ENCODE measurements at regions not wholly inside any gene's neighbourhood (a gene's known extent, or its start where the extent isn't known, plus 50 kb on each side); places are given as distances from the start of the nearest gene placed in this dataset.
"Not testable (repeated sequence)": the region's sequence is repeated elsewhere in the genome, so short reads cannot be mapped to it uniquely, and the experiment has no call there.

DNA sequence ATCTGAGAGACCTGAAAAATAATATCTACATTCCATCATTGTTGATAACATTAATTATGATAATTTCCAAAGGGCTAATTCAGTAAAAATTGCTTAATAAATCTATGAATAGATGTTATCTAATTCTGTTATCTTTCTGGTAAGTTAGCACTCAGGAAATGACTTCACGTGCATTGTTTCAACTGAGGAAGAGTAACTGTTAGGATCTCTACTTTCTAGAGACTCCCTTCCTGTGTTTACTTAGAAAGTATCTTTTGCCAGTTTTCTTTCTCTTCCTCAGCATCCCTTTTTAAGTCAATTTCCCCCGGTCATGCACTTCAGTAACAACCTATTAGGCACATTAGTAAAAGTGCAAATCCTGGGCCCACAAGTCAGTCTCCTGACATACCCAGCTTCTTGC lies 231.1 kb upstream of the NOTCH2NLA start:
- H3K4me3 Mint-ChIP-seq, result not testable (repeated sequence)

DNA sequence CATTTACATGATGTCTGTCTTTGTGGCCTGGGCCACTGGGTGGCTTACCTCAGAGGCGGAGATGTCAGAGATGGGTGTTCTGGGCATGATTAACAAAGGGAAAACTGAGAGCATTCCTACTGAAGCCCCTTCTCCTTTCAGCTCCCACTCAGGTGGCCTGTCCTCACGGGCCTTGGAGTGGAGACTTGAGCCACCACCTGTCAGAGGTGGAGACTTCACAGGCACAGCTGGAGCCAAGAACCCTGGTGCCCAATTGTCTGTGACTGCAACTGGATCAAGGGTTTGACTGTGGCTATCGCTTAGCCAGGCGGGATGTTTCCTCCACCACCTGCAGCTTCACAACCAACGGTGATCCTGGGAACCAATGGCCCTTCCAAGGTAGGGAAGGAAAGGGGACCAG lies 230.5 kb upstream of the NOTCH2NLA start:
- not testable (repeated sequence) for H3K27ac Mint-ChIP-seq

More for the DNA sequence above, 231.1 kb upstream of the NOTCH2NLA start:
- H3K23me2 ChIP-seq (ENCODE audit: insufficient read length, low read depth, low read length, poor library complexity, severe bottlenecking); H3K79me2 ChIP-seq (ENCODE audit: insufficient read depth, low read length); H3K4ac ChIP-seq (ENCODE audit: low read depth, low read length); H3K14ac ChIP-seq (ENCODE audit: insufficient read depth, low read length); H3K23ac ChIP-seq (ENCODE audit: insufficient read length, low read depth, low read length); H3K18ac ChIP-seq (ENCODE audit: insufficient read length, low read depth, low read length); H2AK5ac ChIP-seq (ENCODE audit: insufficient read length, low read length); H3K4me2 ChIP-seq (ENCODE audit: insufficient read depth, insufficient read length, low read length); H2AFZ ChIP-seq (ENCODE audit: low read length); H3K27me3 Mint-ChIP-seq (ENCODE audit: low read depth); H4K5ac ChIP-seq (ENCODE audit: insufficient read length, low read depth, low read length); H3K27ac ChIP-seq (ENCODE audit: insufficient read length, low read depth, low read length); H3K79me1 ChIP-seq (ENCODE audit: insufficient read depth, low read depth, low read length, poor library complexity, severe bottlenecking); H3K56ac ChIP-seq (ENCODE audit: insufficient read length, low read depth, low read length); DNase-seq; H2BK15ac ChIP-seq (ENCODE audit: low read depth, low read length); H3K9me3 Mint-ChIP-seq; H4K20me1 ChIP-seq (ENCODE audit: control insufficient read depth, insufficient read depth, insufficient read length); H2BK5ac ChIP-seq (ENCODE audit: insufficient read length, low read length); H3K36me3 Mint-ChIP-seq (ENCODE audit: insufficient read depth in 1 of 3, low read depth in 3 of 3); H3T11ph ChIP-seq (ENCODE audit: low read length); H2BK12ac ChIP-seq (ENCODE audit: insufficient read length, low read depth, low read length); H3K27ac Mint-ChIP-seq; H3K27me3 ChIP-seq (ENCODE audit: insufficient read depth, low read length); H3K9ac ChIP-seq (ENCODE audit: extremely low read depth, insufficient read length, low read length); H3K4me1 Mint-ChIP-seq; H2BK20ac ChIP-seq (ENCODE audit: low read depth, low read length, poor library complexity, severe bottlenecking); H4K8ac ChIP-seq (replicated peaks; ENCODE audit: insufficient read length, low read depth, low read length); H2BK120ac ChIP-seq (ENCODE audit: low read depth, low read length, poor library complexity, severe bottlenecking); H4K91ac ChIP-seq (ENCODE audit: insufficient read length, low read depth, low read length); H3K9me3 ChIP-seq (ENCODE audit: control insufficient read depth, low read depth, low read length); H3K4me1 ChIP-seq (ENCODE audit: insufficient read depth, low read length): not testable (repeated sequence)
- no CpG with 5 or more reads among the region's 2 CpGs for WGBS (ENCODE audit: extremely low coverage, insufficient read length, low lambda C conversion rate)

More for the DNA sequence above, 230.5 kb upstream of the NOTCH2NLA start:
- not testable (repeated sequence) for H3K4me1 Mint-ChIP-seq; H2BK5ac ChIP-seq (ENCODE audit: insufficient read length, low read length); H3K9ac ChIP-seq (ENCODE audit: extremely low read depth, insufficient read length, low read length); H4K20me1 ChIP-seq (ENCODE audit: control insufficient read depth, insufficient read depth, insufficient read length); H4K8ac ChIP-seq (replicated peaks; ENCODE audit: insufficient read length, low read depth, low read length); H3K27me3 Mint-ChIP-seq (ENCODE audit: low read depth); H3K4me2 ChIP-seq (ENCODE audit: insufficient read depth, insufficient read length, low read length); H3K4me3 Mint-ChIP-seq; H3K79me1 ChIP-seq (ENCODE audit: insufficient read depth, low read depth, low read length, poor library complexity, severe bottlenecking); H2AFZ ChIP-seq (ENCODE audit: low read length); H4K91ac ChIP-seq (ENCODE audit: insufficient read length, low read depth, low read length); H3K36me3 Mint-ChIP-seq (ENCODE audit: insufficient read depth in 1 of 3, low read depth in 3 of 3); H3K79me2 ChIP-seq (ENCODE audit: insufficient read depth, low read length); H3K4me1 ChIP-seq (ENCODE audit: insufficient read depth, low read length); H3K4ac ChIP-seq (ENCODE audit: low read depth, low read length); H2BK20ac ChIP-seq (ENCODE audit: low read depth, low read length, poor library complexity, severe bottlenecking); DNase-seq; H3K27ac ChIP-seq (ENCODE audit: insufficient read length, low read depth, low read length); H3K14ac ChIP-seq (ENCODE audit: insufficient read depth, low read length); H3K56ac ChIP-seq (ENCODE audit: insufficient read length, low read depth, low read length); H3K27me3 ChIP-seq (ENCODE audit: insufficient read depth, low read length); H3K23ac ChIP-seq (ENCODE audit: insufficient read length, low read depth, low read length); H4K5ac ChIP-seq (ENCODE audit: insufficient read length, low read depth, low read length); H3K9me3 ChIP-seq (ENCODE audit: control insufficient read depth, low read depth, low read length); H3K18ac ChIP-seq (ENCODE audit: insufficient read length, low read depth, low read length); H3K23me2 ChIP-seq (ENCODE audit: insufficient read length, low read depth, low read length, poor library complexity, severe bottlenecking); H3T11ph ChIP-seq (ENCODE audit: low read length); H2BK120ac ChIP-seq (ENCODE audit: low read depth, low read length, poor library complexity, severe bottlenecking); H2AK5ac ChIP-seq (ENCODE audit: insufficient read length, low read length); H3K9me3 Mint-ChIP-seq; H2BK12ac ChIP-seq (ENCODE audit: insufficient read length, low read depth, low read length); H2BK15ac ChIP-seq (ENCODE audit: low read depth, low read length)
- WGBS (ENCODE audit: extremely low coverage, insufficient read length, low lambda C conversion rate), result no CpG with 5 or more reads among the region's 5 CpGs
